VCaP (cell line): ENCODE measurements at regions not wholly inside any gene's neighbourhood (a gene's known extent, or its start where the extent isn't known, plus 50 kb on each side); places are given as distances from the start of the nearest gene placed in this dataset.

Experiments used
- H3K27ac ChIP-seq: fragments of 450-650 bp; 2 replicates; pipeline ENCODE4 v1.5.1; 2017
- TF ChIP-seq, protein P1 (sequence below): fragments of 450-650 bp; conservative IDR thresholded peaks from 2 replicates; pipeline ENCODE4 v1.5.1; 2017; ENCODE audit warnings: mild to moderate bottlenecking, moderate library complexity

DNA sequence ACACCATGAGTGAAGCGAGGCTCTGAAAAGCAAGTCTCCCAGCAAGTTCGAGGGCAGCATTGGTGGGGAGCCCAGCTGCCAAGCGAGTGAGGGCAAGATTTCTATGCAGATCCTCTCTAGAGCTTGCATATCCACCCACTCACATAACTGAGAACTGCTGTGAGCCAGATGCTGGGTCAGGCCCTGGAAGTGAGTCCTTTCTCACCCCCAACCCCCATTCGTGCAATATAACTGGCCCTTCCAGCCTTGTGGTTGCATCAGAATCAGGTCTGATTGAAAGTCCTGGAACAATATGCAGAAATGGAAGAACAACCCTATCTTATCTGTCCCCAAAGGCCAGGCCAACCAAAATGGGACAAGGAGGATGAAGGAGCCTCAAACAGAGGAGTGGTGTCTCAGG is 146.6 kb downstream of the IRX5 start:
- TF ChIP-seq, protein P1, sequence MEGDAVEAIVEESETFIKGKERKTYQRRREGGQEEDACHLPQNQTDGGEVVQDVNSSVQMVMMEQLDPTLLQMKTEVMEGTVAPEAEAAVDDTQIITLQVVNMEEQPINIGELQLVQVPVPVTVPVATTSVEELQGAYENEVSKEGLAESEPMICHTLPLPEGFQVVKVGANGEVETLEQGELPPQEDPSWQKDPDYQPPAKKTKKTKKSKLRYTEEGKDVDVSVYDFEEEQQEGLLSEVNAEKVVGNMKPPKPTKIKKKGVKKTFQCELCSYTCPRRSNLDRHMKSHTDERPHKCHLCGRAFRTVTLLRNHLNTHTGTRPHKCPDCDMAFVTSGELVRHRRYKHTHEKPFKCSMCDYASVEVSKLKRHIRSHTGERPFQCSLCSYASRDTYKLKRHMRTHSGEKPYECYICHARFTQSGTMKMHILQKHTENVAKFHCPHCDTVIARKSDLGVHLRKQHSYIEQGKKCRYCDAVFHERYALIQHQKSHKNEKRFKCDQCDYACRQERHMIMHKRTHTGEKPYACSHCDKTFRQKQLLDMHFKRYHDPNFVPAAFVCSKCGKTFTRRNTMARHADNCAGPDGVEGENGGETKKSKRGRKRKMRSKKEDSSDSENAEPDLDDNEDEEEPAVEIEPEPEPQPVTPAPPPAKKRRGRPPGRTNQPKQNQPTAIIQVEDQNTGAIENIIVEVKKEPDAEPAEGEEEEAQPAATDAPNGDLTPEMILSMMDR = no peak
- no peak overlapping the region for H3K27ac ChIP-seq

DNA sequence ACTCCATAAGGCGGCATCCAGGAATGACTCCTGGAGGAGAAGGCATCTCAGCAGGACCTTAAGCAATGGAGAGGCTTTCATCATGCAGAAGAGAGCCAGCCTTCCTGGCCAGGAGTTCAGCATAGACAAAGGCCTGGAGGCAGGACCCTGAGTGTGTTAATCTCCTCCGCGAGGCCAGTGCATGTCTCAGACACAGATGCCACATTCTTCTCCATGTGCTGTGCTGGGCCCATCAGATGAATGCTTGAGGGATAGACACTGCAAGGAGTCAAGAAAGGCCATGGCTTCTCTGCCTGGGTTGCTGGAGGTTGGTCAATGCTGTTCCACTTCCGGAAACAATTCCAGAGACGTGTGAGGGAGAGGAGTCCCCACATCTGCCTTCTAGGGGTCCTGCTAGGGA is 147.5 kb downstream of the IRX5 start:
- H3K27ac ChIP-seq = no peak overlapping the region
- TF ChIP-seq, protein P1 = no peak

DNA sequence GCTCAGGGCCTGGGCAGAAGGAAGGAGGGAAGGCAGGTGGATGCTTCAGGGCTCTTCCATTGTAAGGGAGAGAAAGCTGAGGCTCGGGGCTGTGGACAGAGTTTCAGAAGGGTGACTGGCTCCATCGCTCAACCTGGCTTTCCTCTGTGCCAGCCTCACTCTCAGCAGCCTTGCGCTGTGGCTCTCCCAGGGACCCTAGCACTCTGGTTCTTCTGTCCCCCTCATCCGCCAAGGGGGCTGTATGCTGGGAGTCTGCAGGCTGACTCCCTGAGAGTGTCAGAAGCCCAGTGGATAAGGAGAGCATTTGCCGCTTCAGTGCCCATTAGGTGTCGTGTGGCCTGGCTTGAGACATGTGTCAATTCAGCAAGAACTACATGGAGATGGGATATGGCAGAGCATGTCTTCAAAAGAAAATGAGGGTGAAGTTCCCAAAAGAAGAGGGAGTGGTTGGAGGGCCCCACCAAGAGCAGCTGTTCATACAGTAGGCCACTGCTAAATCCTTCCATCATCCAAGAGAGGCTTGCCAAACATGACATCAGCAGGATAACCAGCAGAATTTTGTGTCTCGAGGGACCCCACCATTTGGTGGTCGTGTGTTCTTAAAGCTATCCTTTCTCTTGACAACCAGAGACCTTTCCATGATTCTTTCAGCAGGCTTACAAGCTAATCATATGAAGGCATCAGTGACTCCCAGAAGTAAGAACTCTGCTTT is 148.2 kb downstream of the IRX5 start:
- no peak overlapping the region for H3K27ac ChIP-seq
- TF ChIP-seq, protein P1 = no peak

DNA sequence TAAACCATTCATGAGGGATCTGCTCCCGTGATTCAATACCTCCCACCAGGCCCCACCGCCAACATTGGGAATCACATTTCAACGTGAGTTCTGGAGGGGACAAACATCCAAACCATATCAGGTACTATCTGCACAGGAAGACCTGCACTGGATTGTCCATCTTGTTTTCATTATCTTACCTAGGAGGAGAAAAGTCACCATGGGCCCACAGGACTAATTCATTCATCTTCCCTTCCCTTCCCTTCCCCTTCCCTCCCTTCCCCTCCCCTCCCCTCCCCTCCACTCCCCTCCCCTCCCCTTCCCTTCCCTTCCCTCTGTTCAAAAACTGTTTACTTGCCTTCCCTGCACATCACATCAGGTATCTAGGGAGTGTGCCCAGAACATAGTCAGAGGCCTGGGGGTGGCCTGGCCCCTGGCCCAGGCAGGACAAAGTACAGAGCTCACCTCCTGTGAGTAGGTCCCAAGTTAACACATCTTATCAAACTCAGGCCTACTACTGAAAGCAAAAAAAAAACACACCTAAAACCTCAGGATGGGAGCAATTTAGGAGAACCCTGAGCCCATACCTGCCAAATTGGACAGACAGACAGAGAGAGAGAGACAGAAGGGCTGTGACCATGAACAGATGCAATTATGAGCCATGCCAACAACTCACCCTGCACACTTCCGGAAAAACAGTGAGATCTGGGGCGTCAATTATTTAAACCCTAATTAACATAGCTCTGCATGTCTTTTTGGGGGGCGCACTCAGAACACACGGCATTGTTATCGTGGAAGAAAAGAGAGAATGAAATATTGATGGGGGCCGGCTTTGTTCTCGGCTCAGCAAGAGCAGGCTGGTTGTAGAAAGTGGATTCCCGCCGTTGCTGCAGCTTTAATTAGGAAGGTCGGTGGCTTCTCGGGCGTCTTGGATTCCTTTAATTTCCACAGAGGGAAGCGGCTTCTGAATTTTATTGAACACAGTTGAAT is 151.2 kb downstream of the IRX5 start:
- H3K27ac ChIP-seq = peak overlapping the region; percentile 16; the same call in 1 of the 2 replicates
- TF ChIP-seq, protein P1 = no peak

DNA sequence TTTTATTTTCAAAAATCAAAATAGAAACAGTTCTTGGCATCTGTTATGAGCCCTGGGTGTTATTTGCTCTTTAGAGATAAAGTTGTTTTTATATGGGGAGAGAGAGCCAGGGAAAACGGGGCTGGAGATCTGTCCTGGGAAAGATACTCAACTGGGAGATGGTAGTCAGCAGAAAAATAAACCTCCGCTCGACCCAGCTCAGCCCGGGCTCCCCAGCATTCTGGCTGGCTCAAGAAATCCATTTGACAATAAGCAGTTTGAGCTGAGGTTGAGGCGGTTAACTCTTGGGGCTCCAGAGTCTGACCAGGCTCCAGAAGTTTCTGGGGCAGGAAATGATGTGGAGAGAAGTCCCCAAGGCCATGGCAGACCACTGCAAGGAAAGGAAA is 151.9 kb downstream of the IRX5 start:
- TF ChIP-seq, protein P1 = no peak
- H3K27ac ChIP-seq = peak overlapping the region; percentile 16; the same call in 1 of the 2 replicates

DNA sequence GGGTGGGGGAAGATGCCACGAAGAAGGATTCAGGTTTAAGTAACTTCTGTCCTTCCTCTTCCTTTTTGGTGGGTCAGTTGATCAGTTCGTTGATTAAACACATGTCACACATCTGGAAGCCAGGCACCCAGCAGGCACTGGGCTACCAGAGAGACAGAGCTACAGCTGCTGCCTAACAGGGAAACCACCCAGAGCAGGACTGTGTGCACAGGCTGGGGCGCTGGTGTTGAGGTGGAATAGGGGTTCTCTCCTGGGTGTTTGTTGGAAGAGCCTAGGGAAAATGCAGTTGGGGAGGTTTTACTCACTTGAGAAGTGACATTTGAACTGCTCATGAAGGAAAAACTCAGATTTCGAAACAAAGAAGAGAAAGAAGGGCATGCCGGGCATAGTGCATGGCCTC is 152.4 kb downstream of the IRX5 start:
- no peak overlapping the region for H3K27ac ChIP-seq
- TF ChIP-seq, protein P1 = no peak

DNA sequence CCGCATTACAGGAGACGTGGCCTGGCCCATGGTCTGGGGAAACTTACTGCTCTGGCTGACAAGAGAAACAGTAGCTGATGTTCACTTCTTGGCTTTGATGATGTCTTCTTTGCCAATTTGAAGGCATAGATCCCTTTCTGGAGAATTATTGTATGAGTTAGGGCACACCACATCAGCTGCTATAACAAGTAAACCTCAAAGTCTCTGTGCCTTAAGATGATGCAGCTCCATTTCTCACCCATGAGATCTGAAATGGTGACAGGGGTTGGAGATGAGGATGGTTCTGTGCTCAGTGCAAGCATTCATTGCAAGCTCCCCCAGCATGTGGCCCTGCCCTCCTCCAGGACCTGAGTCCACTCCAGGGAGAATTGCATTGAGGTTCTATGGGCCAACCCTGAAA is 157.4 kb downstream of the IRX5 start:
- TF ChIP-seq, protein P1 = no peak

More for the DNA sequence above, 157.4 kb downstream of the IRX5 start:
- H3K27ac ChIP-seq = no peak overlapping the region
